GM21360 (cell line): ENCODE measurements at regions not wholly inside any gene's neighbourhood (a gene's known extent, or its start where the extent isn't known, plus 50 kb on each side); places are given as distances from the start of the nearest gene placed in this dataset.
"Not testable (repeated sequence)": the region's sequence is repeated elsewhere in the genome, so short reads cannot be mapped to it uniquely, and the experiment has no call there.

Source experiments
- ATAC-seq: cut with Tn5 transposase; IDR thresholded peaks from one replicate; pipeline ENCODE4 v1.9.1; 2021; ENCODE audit warnings: mild to moderate bottlenecking, moderate library complexity; ENCODE audit not compliant: unreplicated experiment

GRCh38 chrX:42020225-42020624, 96.9 kb upstream of the CASK start:
- no peak for ATAC-seq

- no peak for ATAC-seq
These were observed 94.6 kb upstream of the CASK start for GRCh38 chrX:42017971-42018370.

DNA sequence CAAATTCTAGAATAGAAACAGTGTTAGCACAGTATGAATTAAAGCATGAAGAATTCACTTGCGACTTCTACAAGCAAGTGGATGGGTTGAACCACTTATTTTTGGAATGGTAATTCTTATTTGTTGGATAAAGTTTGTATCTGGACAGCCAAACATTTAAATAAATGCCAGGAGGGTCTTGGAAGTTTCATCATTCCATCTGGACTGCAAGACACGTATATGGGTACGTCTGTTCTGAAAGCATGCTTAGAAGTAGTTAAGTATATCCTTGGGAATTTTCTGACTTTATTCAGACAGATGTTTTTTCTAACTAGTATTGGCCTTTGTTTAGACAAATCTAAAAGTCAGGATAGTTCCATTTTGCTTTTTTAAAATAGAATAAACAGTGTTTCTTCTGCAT, 77.5 kb upstream of the CASK start:
- ATAC-seq: no peak

DNA sequence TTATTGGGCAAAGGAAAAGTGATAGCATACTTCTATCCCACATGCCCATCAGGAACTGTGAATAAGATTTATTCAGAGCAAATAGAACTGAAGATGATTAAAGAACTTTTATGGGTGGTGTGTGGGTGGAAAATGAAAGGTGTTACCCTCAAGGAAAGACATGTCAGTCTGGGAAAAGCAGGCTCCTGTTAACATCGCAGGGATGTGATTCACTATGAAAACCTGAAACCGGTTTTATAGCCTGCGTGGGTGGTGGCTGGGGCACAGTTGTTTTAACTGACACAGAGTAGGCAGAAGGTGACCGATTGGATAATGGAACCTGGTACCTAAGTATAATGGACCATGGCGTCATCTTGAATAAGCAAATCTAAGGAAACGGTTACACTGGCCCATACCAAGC, 61.3 kb upstream of the CASK start:
- ATAC-seq: no peak

DNA sequence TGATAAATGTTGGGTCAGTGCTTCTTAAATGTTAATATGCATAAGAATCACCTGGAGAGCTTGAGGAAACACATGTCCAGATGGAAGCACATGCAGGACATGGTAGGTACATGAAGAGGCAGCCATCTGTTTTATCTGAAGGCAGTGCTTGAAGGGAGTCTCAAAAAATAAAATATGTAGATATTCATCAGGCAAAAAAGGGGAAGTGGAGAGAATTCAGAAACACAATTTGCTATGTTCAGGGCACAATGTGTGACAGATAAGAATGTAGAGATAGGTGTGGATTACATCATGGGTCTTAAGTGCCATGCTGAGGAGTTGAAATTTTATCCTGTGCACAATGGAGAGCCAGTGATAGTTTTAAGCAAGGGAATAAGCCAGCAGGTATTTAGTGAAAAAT, 59.6 kb upstream of the CASK start:
- no peak for ATAC-seq

DNA sequence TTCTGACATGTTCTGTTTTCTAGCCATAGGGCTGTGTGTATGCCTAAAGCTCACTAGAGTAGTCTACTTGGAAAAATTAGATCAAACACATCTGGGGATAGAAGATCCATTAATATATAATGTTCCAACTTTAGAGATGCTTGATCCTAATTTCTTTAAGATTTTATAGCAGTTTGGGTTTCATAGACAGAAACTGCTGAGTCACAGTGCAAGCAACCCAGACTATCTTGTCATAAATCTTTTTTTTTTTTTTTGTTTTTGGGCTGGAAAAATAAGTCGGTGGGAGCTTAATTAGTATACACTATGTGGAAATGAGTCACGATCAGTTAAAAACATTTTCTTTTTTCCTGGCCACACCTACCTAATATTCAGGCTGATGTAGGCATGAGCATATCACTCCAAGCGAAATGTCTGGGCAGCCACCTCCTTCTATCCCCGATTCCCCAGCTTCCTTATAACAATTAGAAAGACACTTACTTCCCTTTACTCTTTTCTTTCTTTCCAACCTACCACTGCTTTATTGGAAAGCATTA, 58.2 kb upstream of the CASK start:
- no peak for ATAC-seq

GRCh38 chrX:41974677-41975076, 51.3 kb upstream of the CASK start:
- ATAC-seq: not testable (repeated sequence)

- no peak for ATAC-seq
These were observed 49.9 kb upstream of the CASK start for GRCh38 chrX:41973208-41973607.
